ENCODE measurements at regions not wholly inside any gene's neighbourhood (a gene's known extent, or its start where the extent isn't known, plus 50 kb on each side); places are given as distances from the start of the nearest gene placed in this dataset.

GRCh38 chr7:9328296-9328695 is 894.9 kb downstream of the NXPH1 start:
- no peak for TF ChIP-seq REST (IDR thresholded peaks at IDR 0.05; ENCODE audit: insufficient read depth in 1 of 2, low read depth in 2 of 2, low read length in 2 of 2)
- no peak for TF ChIP-seq POLR2AphosphoS5 (IDR thresholded peaks at IDR 0.05; ENCODE audit: low read depth, low read length)
- no peak for TF ChIP-seq TAF1 (IDR thresholded peaks at IDR 0.05; ENCODE audit: borderline replicate concordance, insufficient read depth, low read length)
- TF ChIP-seq SIN3A (IDR thresholded peaks at IDR 0.05; ENCODE audit: borderline replicate concordance, insufficient read depth, low read length): no peak
- no peak for TF ChIP-seq FOXP2 (optimal IDR thresholded peaks at IDR 0.05; ENCODE audit: borderline replicate concordance, extremely low read depth, extremely low read length, insufficient read depth)

All from PFSK-1 (cell line).